Liver (tissue), 8 donors: ENCODE measurements at regions not wholly inside any gene's neighbourhood (a gene's known extent, or its start where the extent isn't known, plus 50 kb on each side); places are given as distances from the start of the nearest gene placed in this dataset.

Experiments used
- DNase-seq: peaks from one replicate; pipeline ENCODE4 v3.0.0-alpha.2; 2017; ENCODE audit warnings: low spot score
- H3K27ac ChIP-seq, 2 donors: one replicate each; pipeline ENCODE4 v1.7.0; 2013; ENCODE audit warnings: inconsistent platforms in 2 of 2, low read length in 2 of 2, control low read depth in 1 of 2, low read depth in 1 of 2, mild to moderate bottlenecking in 1 of 2
- H3K27me3 ChIP-seq, 4 donors: one replicate each; pipeline versions ENCODE4 v1.6.1 to v1.7.0; 2013; ENCODE audit warnings: low read length in 3 of 4, inconsistent platforms in 1 of 4, mild to moderate bottlenecking in 1 of 4, moderate library complexity in 1 of 4; ENCODE audit not compliant: control insufficient read depth in 4 of 4, insufficient read depth in 4 of 4
- H3K36me3 ChIP-seq, 4 donors: one replicate each; pipeline versions ENCODE4 v1.6.1 to v1.7.0; 2013; ENCODE audit warnings: low read length in 3 of 4, mild to moderate bottlenecking in 3 of 4, low read depth in 1 of 4, moderate library complexity in 1 of 4; ENCODE audit not compliant: control insufficient read depth in 4 of 4, insufficient read depth in 3 of 4
- H3K4me1 ChIP-seq, 4 donors: one replicate each; pipeline versions ENCODE4 v1.6.1 to v1.7.0; 2013; ENCODE audit warnings: low read length in 3 of 4, mild to moderate bottlenecking in 3 of 4, moderate library complexity in 1 of 4; ENCODE audit not compliant: control insufficient read depth in 4 of 4, insufficient read depth in 4 of 4
- H3K4me3 ChIP-seq, 3 donors: one replicate each; pipeline versions ENCODE4 v1.6.1 to v1.7.0; 2013; ENCODE audit warnings: low read length in 3 of 3, control low read depth in 1 of 3, low read depth in 1 of 3, mild to moderate bottlenecking in 1 of 3
- H3K9ac ChIP-seq, 2 donors: one replicate each; pipeline ENCODE4 v1.7.0; 2013; ENCODE audit warnings: low read length in 2 of 2, mild to moderate bottlenecking in 2 of 2, moderate library complexity in 2 of 2, control low read depth in 1 of 2, low read depth in 1 of 2
- H3K9me3 ChIP-seq, 4 donors: one replicate each; pipeline versions ENCODE4 v1.6.1 to v1.7.0; 2013; ENCODE audit warnings: low read length in 3 of 4; ENCODE audit not compliant: control insufficient read depth in 4 of 4
- ATF3 ChIP-seq: IDR thresholded peaks from 2 replicates; pipeline ENCODE4 v1.6.1; 2016; ENCODE audit warnings: antibody characterized with exemption
- CTCF ChIP-seq: fragments of 150-350 bp; IDR thresholded peaks from 2 replicates; pipeline ENCODE4 v1.5.1; 2017; ENCODE audit warnings: improper control_type of control experiment, low read depth, low read length; ENCODE audit not compliant: missing input control
- EGR1 ChIP-seq, 2 donors: IDR thresholded peaks; 2 replicates each; pipeline ENCODE4 v1.6.1; 2016 to 2018; ENCODE audit warnings: antibody characterized with exemption in 2 of 2, low read depth in 2 of 2
- FOXA1 ChIP-seq: IDR thresholded peaks from 2 replicates; pipeline ENCODE4 v1.6.1; 2016; ENCODE audit warnings: antibody characterized with exemption
- FOXA2 ChIP-seq: IDR thresholded peaks from 2 replicates; pipeline ENCODE4 v1.6.1; 2016; ENCODE audit warnings: antibody characterized with exemption
- GABPA ChIP-seq, 2 donors: IDR thresholded peaks in 1 of 2; conservative IDR thresholded peaks in 1 of 2; 2 replicates each; pipeline ENCODE4 v1.6.1; 2016; ENCODE audit warnings: antibody characterized with exemption in 2 of 2, mild to moderate bottlenecking in 1 of 2, moderate library complexity in 1 of 2
- HNF4A ChIP-seq, 2 donors: conservative IDR thresholded peaks; 2 replicates each; pipeline ENCODE4 v1.6.1; 2016; ENCODE audit warnings: antibody characterized with exemption in 2 of 2, mild to moderate bottlenecking in 2 of 2
- HNF4G ChIP-seq: IDR thresholded peaks from 2 replicates; pipeline ENCODE4 v1.6.1; 2016; ENCODE audit warnings: antibody characterized with exemption
- JUND ChIP-seq, 2 donors: IDR thresholded peaks; 2 replicates each; pipeline ENCODE4 v1.6.1; 2016; ENCODE audit warnings: antibody characterized with exemption in 2 of 2
- MAX ChIP-seq: IDR thresholded peaks from 2 replicates; pipeline ENCODE4 v1.6.1; 2016; ENCODE audit warnings: antibody characterized with exemption
- NR2F2 ChIP-seq: IDR thresholded peaks from 2 replicates; pipeline ENCODE4 v1.6.1; 2016; ENCODE audit warnings: antibody characterized with exemption
- RAD21 ChIP-seq, 2 donors: IDR thresholded peaks; 2 replicates each; pipeline ENCODE4 v1.6.1; 2016; ENCODE audit warnings: antibody characterized with exemption in 2 of 2, mild to moderate bottlenecking in 2 of 2
- RXRA ChIP-seq, 2 donors: IDR thresholded peaks; 2 replicates each; pipeline ENCODE4 v1.6.1; 2017 to 2018; ENCODE audit warnings: antibody characterized with exemption in 2 of 2, mild to moderate bottlenecking in 1 of 2
- SP1 ChIP-seq: IDR thresholded peaks from 2 replicates; pipeline ENCODE4 v1.6.1; 2018; ENCODE audit warnings: antibody characterized with exemption, mild to moderate bottlenecking
- TAF1 ChIP-seq: conservative IDR thresholded peaks from 2 replicates; pipeline ENCODE4 v1.6.1; 2016; ENCODE audit warnings: antibody characterized with exemption, mild to moderate bottlenecking
- YY1 ChIP-seq: IDR thresholded peaks from 2 replicates; pipeline ENCODE4 v1.6.1; 2016; ENCODE audit warnings: antibody characterized with exemption, mild to moderate bottlenecking
- WGBS: extraction: QIAGEN DNeasy Blood & Tissue Kit; methylation state at CpG from one replicate; pipeline ENCODE4 v1.1.7; 2013; 5-methylcytosine and 5-hydroxymethylcytosine counted together
- TF ChIP-seq, protein P1 (sequence below): IDR thresholded peaks from 2 replicates; pipeline ENCODE4 v1.6.1; 2016; ENCODE audit warnings: antibody characterized with exemption
- TF ChIP-seq, protein P2 (sequence below): IDR thresholded peaks from 2 replicates; pipeline ENCODE4 v1.6.1; 2016; ENCODE audit warnings: antibody characterized with exemption, mild to moderate bottlenecking
- donor health status: healthy.
- donor health status: healthy.
- donor health status: healthy.
- donor health status: healthy.
- donor health status: healthy.

DNA sequence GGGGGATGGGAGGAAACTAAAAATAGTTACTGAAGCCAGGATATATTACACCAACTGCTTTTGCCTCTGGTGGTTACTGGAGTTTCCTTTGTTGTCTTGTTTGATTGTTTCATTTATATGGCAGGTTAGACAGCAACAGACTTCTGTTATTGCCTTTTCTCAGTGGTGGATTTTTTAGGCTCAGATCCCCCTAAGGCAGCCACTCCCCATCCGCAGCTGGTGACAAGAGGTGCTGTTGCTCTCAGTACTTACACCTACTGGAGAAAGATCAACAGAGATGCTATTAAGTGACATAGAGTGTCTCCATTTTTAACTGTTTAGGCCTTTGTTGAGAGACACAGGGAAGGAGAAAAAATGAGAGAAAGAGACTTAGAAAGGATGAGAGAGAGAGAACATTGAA lies 552.1 kb downstream of the PKHD1 start:
- 69% methylated on average over 1 of the region's 1 CpG for WGBS
- TF ChIP-seq FOXA1 (no peak), RXRA (IDR thresholded peaks at IDR 0.05) (no peak), CTCF (no peak), SP1 (no peak), ATF3 (no peak), YY1 (no peak), NR2F2 (no peak), MAX (no peak), FOXA2 (no peak), HNF4A (conservative IDR thresholded peaks at IDR 0.05) (no peak), EGR1 (IDR thresholded peaks at IDR 0.05; ENCODE audit: low read depth in 2 of 2) (no peak), JUND (IDR thresholded peaks at IDR 0.05) (no peak), GABPA (IDR thresholded peaks at IDR 0.05 in 1 of 2, conservative IDR thresholded peaks at IDR 0.05 in 1 of 2) (no peak), HNF4G (no peak), RAD21 (IDR thresholded peaks at IDR 0.05) (no peak), TAF1 (no peak)
- TF ChIP-seq, protein P1, sequence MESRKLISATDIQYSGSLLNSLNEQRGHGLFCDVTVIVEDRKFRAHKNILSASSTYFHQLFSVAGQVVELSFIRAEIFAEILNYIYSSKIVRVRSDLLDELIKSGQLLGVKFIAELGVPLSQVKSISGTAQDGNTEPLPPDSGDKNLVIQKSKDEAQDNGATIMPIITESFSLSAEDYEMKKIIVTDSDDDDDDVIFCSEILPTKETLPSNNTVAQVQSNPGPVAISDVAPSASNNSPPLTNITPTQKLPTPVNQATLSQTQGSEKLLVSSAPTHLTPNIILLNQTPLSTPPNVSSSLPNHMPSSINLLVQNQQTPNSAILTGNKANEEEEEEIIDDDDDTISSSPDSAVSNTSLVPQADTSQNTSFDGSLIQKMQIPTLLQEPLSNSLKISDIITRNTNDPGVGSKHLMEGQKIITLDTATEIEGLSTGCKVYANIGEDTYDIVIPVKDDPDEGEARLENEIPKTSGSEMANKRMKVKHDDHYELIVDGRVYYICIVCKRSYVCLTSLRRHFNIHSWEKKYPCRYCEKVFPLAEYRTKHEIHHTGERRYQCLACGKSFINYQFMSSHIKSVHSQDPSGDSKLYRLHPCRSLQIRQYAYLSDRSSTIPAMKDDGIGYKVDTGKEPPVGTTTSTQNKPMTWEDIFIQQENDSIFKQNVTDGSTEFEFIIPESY = no peak
- TF ChIP-seq, protein P2, sequence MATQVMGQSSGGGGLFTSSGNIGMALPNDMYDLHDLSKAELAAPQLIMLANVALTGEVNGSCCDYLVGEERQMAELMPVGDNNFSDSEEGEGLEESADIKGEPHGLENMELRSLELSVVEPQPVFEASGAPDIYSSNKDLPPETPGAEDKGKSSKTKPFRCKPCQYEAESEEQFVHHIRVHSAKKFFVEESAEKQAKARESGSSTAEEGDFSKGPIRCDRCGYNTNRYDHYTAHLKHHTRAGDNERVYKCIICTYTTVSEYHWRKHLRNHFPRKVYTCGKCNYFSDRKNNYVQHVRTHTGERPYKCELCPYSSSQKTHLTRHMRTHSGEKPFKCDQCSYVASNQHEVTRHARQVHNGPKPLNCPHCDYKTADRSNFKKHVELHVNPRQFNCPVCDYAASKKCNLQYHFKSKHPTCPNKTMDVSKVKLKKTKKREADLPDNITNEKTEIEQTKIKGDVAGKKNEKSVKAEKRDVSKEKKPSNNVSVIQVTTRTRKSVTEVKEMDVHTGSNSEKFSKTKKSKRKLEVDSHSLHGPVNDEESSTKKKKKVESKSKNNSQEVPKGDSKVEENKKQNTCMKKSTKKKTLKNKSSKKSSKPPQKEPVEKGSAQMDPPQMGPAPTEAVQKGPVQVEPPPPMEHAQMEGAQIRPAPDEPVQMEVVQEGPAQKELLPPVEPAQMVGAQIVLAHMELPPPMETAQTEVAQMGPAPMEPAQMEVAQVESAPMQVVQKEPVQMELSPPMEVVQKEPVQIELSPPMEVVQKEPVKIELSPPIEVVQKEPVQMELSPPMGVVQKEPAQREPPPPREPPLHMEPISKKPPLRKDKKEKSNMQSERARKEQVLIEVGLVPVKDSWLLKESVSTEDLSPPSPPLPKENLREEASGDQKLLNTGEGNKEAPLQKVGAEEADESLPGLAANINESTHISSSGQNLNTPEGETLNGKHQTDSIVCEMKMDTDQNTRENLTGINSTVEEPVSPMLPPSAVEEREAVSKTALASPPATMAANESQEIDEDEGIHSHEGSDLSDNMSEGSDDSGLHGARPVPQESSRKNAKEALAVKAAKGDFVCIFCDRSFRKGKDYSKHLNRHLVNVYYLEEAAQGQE = no peak
- H3K27me3 ChIP-seq = no peaks in the 10 kb centered on the region
- H3K36me3 ChIP-seq = no peaks in the 10 kb centered on the region
- no peak for DNase-seq
- no peak overlapping the region for H3K4me3 ChIP-seq
- H3K9ac ChIP-seq = no peak overlapping the region
- H3K27ac ChIP-seq = no peak overlapping the region
- H3K9me3 ChIP-seq = no peaks in the 10 kb centered on the region
- H3K4me1 ChIP-seq = no peaks in the 10 kb centered on the region
